SKM-1 treated with dmso at 0.1 percent for 144 hours (cell line): ENCODE measurements at regions not wholly inside any gene's neighbourhood (a gene's known extent, or its start where the extent isn't known, plus 50 kb on each side); places are given as distances from the start of the nearest gene placed in this dataset.
A peak's percentile ranks its signal among the peaks of the same experiment; 100 is the strongest.
"Not testable (repeated sequence)": the region's sequence is repeated elsewhere in the genome, so short reads cannot be mapped to it uniquely, and the experiment has no call there.

Experiments
- DNase-seq: peaks from one replicate; lab custom pipeline; 2025; ENCODE audit not compliant: unreplicated experiment; lab: John Stamatoyannopoulos, UW

- no peak for DNase-seq
Observed at GRCh38 chr1:194062526-194062925, 876.1 kb upstream of the B3GALT2 start.

GRCh38 chr1:194060481-194060880 is 874.1 kb upstream of the B3GALT2 start:
- DNase-seq, result no peak

DNA sequence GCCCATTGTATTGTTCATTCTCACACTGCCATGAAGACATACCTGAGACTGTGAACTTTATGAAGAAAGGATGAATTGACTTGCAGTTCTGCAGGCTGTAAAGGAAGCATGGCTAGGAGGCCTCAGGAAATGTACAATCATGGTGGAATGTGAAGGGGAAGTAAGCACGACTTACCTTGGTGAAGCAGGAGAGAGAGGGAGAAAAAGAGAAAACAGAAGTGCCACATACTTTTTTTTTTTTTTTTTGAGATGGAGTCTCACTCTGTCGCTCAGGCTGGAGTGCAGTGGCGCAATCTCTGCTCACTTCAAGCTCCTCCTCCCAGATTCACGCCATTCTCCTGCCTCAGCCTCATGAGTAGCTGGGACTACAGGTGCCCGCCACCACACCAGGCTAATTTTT is 871.9 kb upstream of the B3GALT2 start:
- DNase-seq, result peak; percentile 35

DNA sequence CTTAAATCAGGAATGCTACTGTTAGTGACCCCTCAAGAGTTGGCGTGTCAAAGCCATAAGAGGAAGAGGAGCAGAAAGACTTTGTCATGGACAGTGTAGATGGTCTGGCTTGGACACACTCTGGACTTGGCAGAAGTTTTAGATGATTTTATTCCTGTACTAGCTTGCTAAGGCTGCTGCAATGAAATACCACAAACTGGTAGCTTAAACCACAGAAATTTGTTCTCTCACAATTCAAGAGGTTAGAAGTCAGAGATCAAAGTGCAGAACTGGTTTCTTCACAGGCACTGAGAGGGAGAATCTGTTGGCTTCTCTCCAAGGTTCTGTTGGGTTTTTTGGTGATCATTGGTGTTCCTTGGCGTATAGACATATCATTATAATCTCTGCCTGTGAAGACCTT is 869.8 kb upstream of the B3GALT2 start:
- no peak for DNase-seq

DNA sequence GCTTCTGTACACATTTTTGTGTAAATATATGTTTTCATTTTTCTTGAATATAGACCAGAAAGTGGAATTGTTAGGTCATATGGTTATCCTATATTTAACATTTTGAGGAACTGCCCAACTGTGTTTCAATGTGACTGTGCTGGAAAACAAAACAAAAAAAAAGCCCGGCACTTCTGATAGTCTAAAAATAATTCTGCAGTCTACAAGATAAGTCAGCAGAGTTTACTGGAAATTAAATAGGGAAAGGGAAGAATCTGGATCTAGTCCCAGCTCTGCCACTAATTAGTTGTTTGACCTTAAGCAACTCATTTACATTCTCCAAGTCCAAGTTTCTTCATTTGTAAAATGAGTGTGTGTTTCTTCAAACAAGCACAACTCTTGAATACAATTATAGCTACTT is 869.1 kb upstream of the B3GALT2 start:
- no peak for DNase-seq

GRCh38 chr1:194052514-194053338 is 866.3 kb upstream of the B3GALT2 start:
- no peak for DNase-seq

DNA sequence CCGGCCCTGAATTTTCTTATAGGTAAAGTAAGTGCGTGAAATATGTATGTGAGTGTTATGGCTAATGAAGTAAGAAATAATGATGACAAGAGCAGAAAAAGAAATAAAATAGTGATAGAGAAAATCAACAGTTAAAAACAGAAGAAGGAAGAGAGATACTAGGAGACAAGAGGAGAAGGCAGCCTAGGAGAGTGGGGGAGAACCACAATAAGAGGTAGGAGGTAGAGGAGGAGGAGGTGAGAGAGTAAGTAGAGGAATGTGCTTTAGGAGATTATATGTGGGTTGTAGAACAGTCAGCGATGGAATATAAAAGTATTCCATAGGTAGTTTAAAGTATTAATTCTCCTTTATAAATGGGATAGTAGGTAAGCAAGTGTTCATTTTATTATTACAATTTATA is 861.5 kb upstream of the B3GALT2 start:
- no peak for DNase-seq

GRCh38 chr1:194047206-194047605 is 860.8 kb upstream of the B3GALT2 start:
- DNase-seq, result no peak

GRCh38 chr1:194045416-194045815 is 859.0 kb upstream of the B3GALT2 start:
- DNase-seq, result no peak

- no peak for DNase-seq
Observed at GRCh38 chr1:194044892-194045291, 858.5 kb upstream of the B3GALT2 start.

DNA sequence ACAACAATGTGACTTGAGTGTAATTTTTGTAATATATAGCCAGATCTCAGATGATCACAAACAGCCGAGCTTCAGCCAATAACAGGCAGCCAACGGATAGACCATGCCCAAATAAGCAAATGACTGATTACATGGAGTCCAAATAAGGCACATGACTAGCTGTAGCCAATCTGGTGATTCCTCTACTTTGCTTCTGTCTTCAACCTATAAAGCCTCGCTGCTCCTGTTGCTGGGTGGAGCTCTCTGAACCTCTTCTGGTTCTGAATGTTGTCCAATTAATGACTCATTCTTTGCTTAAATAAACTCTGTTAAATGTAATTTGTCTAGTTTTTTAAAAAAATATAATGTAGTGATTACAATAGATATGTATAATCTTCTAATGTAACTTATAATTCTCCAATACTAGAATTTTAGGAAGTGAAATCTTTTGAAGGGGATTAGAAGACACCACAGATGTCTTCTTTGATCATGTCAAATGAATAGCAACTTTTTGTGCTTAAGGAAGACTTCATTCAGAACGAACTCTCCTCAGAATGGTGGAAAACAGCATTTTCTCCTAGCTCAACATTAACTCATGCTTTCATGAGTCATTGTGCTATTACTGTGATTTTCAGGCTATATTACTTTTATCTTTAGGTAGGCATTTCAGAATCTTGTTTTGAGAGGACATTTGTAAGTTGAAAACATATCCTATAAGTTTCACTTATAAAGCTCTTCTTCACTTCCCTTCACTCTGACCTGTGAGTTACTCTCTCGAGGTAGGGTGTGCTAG is 857.8 kb upstream of the B3GALT2 start:
- DNase-seq, result no peak

- DNase-seq, result no peak
Observed at GRCh38 chr1:194042736-194043135, 856.3 kb upstream of the B3GALT2 start.

DNA sequence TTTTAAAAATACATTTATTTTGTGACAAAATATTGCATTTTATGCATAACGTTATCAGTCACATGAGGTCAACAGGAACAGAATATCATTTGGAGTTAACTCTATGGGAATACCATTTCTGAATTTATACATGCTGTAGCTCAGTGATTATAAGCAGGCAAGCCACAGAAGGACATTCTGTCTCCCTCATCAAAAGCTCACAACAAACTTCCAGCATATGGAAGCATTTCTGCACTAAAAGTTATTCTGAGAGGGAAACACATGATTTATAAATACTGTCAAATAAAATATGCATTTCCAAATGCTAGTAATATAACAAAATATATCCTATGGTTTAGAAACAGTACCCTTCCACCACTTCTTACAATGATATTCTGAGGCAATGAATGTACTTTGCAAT is 854.1 kb upstream of the B3GALT2 start:
- no peak for DNase-seq

DNA sequence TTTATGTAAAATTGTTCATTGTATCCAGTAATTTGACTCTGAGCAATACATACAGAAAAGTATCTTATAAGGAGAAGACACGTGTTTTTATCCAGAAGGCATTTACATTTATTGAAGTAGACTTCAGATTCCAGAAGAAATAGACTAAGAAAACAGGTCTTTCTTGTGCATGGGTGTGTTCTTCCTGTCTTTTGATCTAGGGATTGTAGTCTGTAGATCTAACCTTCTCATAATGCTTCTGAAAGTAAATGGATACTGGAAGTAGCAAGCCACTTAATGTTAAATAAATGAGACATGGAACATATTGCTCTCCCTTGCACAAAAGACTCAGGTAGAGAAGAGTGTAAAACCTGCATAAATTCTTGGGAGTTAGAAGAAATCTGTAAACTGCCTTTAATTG is 853.2 kb upstream of the B3GALT2 start:
- DNase-seq, result no peak

- no peak for DNase-seq
Observed at GRCh38 chr1:194033646-194034045, 847.2 kb upstream of the B3GALT2 start.

- no peak for DNase-seq
Observed at GRCh38 chr1:194028002-194028401, 841.6 kb upstream of the B3GALT2 start.

DNA sequence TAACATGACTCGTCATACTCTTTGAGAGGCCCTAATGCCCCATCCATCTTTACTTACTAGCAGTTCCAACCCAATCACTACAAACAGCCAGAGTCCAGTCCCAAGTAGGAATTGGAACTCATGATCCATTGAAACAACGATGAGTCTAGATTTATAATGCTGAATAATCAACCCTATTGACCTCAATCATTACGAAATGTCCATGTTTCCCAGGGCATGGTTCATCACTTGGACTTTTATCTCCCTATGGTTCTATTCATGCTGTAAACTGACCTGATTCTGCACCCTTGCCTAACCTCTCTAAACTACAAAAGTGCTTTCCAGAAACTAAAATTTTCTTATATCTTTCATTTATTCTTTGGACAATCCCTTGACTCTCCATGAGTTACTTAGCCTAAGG is 840.0 kb upstream of the B3GALT2 start:
- DNase-seq, result no peak

DNA sequence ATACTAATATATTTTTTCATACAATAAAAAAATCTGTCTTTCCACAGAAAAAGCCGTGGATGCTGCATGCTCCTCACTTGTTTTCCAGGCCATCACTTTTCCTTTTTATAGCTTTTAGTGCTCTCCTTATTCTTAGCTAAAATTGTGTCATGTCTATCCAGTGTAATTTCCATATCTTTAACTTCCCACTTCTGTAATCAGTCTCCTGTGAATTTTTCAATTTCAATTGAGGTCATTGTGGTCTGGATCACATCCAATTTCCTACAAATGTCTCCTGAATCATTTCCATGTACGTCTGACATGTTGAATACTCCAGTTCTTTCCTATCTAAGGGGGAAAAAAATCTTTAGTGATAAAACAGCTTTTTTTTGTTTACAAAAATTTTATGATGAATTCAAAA is 838.2 kb upstream of the B3GALT2 start:
- DNase-seq, result no peak

GRCh38 chr1:194014014-194014413 is 827.6 kb upstream of the B3GALT2 start:
- no peak for DNase-seq

GRCh38 chr1:194013561-194013960 is 827.1 kb upstream of the B3GALT2 start:
- DNase-seq, result no peak

- no peak for DNase-seq
Observed at GRCh38 chr1:194004146-194004545, 817.7 kb upstream of the B3GALT2 start.

DNA sequence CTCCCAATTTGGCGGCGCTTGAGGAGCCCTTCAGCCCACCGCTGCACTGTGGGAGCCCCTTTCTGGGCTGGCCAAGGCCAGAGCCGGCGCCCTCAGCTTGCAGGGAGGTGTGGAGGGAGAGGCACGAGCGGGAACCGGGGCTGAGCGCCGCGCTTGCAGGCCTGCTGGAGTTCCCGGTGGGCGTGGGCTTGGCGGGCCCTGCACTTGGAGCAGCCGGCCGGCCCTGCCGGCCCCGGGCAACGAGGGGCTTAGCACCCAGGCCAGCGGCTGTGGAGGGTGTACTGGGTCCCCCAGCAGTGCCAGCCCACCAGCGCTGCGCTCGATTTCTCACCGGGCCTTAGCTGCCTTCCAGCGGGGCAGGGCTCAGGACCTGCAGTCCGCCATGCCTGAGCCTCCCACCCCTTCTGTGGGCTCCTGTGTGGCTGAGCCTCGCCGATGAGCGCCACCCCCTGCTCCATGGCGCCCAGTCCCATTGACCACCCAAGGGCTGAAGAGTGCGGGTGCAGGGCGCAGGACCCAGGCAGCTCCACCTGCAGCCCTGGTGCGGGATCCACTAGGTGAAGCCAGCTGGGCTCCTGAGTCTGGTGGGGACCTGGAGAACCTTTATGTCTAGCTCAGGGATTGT is 815.4 kb upstream of the B3GALT2 start:
- not testable (repeated sequence) for DNase-seq
